ENCODE measurements at regions not wholly inside any gene's neighbourhood (a gene's known extent, or its start where the extent isn't known, plus 50 kb on each side); places are given as distances from the start of the nearest gene placed in this dataset.

- no peak for TF ChIP-seq CTCF (IDR thresholded peaks at IDR 0.05)
- no peak for TF ChIP-seq POLR2A (IDR thresholded peaks at IDR 0.05)
- no peak for TF ChIP-seq POLR2AphosphoS5 (IDR thresholded peaks at IDR 0.05; ENCODE audit: insufficient read depth in 1 of 2, low read depth in 1 of 2)
Measured at GRCh38 chr1:105886309-105886708, 1170.2 kb upstream of the PRMT6 start.
